DOHH2 (cell line): ENCODE measurements at regions not wholly inside any gene's neighbourhood (a gene's known extent, or its start where the extent isn't known, plus 50 kb on each side); places are given as distances from the start of the nearest gene placed in this dataset.

Experiments
- CTCF ChIP-seq: fragments of 200-600 bp; sonication (generic); IDR thresholded peaks from one replicate; pipeline ENCODE4 v1.5.1; 2014; ENCODE audit warnings: antibody characterized with exemption, mild to moderate bottlenecking, low read depth, low read length; ENCODE audit not compliant: poor library complexity, severe bottlenecking
- EZH2phosphoT487 ChIP-seq: fragments of 200-600 bp; sonication (generic); IDR thresholded peaks from 2 replicates; pipeline ENCODE4 v1.6.1; 2017; ENCODE audit warnings: borderline replicate concordance, mild to moderate bottlenecking, antibody characterized with exemption, low read length, moderate library complexity, mixed read lengths

DNA sequence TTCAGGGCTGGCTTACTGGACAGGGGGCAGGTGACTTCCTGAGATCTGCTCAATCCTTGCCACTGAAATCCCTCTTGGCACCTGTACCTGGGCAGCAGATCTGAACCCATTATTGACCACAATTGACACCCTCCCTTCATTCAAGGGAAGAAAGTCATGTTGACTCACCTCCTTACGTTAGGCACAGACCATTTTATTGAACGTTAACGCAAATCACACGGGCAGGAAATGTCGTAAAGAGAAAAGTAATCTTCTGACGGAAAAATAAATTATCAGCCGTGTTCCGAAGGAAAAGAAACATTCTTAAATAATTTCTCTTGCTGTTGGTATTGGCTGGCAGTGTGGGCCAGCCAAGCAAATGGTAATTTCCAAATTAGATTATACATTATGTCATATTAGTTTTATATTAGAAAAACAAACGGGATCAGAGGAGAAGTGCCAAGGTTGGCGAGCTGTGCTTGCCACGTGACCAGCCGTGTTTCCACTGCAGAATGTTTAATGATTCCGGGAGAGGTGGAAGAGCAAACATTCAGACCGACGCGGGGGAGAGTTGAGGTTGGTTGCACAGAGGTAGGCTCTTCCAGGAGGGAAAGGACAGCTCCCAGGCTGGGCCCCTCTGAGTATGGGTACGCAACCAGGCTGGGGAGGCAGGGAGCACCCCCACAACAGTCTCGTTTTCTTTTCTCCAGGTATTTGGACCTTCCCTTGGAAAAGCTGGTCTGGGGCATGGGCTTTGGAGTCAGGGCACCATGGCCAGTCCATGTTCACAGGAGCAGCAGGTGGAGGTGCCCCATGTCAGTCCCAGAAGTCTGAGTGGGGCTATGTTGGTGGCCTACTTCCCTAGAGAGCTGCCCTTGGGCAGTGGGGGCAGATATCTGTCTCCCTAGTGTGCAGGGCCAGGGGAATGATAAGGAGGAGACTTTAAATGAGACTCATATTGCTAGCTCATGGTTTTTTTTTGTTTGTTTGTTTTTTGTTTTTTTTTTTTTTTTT, 121.1 kb downstream of the FOXD2 start:
- TF ChIP-seq CTCF (no peak), EZH2phosphoT487 (no peak)
